Cardiac muscle cell (in vitro differentiated cells and primary cell): ENCODE measurements at regions not wholly inside any gene's neighbourhood (a gene's known extent, or its start where the extent isn't known, plus 50 kb on each side); places are given as distances from the start of the nearest gene placed in this dataset.
"Not testable (repeated sequence)": the region's sequence is repeated elsewhere in the genome, so short reads cannot be mapped to it uniquely, and the experiment has no call there.

Experiments used
- DNase-seq, 2 donors: peaks; one replicate each; pipeline versions ENCODE4 v3.0.0 to v3.0.0-alpha.2; 2010 to 2017; ENCODE audit warnings: low read depth in 1 of 2, low spot score in 1 of 2
- H3K27ac ChIP-seq: fragments of 200-600 bp; sonication (generic); 2 replicates; pipeline ENCODE4 v1.5.1; 2016
- H3K27me3 ChIP-seq: fragments of 200-600 bp; sonication (generic); 2 replicates; pipeline ENCODE4 v1.6.0; 2016; ENCODE audit warnings: control low read depth
- H3K36me3 ChIP-seq: fragments of 200-600 bp; sonication (generic); 2 replicates; pipeline ENCODE4 v1.5.1; 2016; ENCODE audit warnings: control low read depth
- H3K4me1 ChIP-seq: fragments of 200-600 bp; sonication (generic); 2 replicates; pipeline ENCODE4 v1.8.1; 2017; ENCODE audit warnings: low read depth, mild to moderate bottlenecking, mixed run types
- H3K4me3 ChIP-seq: fragments of 200-600 bp; sonication (generic); 2 replicates; pipeline ENCODE4 v1.5.1; 2016; ENCODE audit warnings: mild to moderate bottlenecking
- H3K9me3 ChIP-seq: fragments of 200-600 bp; sonication (generic); 2 replicates; pipeline ENCODE4 v1.5.1; 2017; ENCODE audit warnings: low read depth, mild to moderate bottlenecking, control low read depth
- TF ChIP-seq, protein P1 (sequence below): IDR thresholded peaks from 2 replicates; pipeline ENCODE4 v1.5.1; 2012; ENCODE audit warnings: low read depth, mild to moderate bottlenecking, low read length

DNA sequence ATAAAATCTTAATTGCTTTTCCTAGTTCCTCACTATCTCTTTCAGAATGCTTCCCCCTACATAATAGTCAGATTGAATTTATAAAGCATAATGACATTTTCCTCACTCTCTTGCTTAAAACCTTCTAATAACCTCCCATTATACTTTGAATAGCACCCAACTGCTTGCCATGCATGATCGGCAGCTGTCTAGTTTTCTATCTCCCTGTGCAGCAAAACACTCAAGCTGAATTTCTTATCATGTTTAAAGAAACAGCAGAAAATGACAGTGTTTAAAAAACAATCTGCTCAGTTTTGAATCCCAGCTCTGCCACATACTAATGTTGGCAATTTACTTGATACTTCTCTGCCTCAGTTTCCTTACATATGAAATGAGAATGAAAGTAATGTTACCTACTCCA lies 947.1 kb upstream of the HS3ST1 start:
- H3K27ac ChIP-seq = no peak overlapping the region
- TF ChIP-seq, protein P1, sequence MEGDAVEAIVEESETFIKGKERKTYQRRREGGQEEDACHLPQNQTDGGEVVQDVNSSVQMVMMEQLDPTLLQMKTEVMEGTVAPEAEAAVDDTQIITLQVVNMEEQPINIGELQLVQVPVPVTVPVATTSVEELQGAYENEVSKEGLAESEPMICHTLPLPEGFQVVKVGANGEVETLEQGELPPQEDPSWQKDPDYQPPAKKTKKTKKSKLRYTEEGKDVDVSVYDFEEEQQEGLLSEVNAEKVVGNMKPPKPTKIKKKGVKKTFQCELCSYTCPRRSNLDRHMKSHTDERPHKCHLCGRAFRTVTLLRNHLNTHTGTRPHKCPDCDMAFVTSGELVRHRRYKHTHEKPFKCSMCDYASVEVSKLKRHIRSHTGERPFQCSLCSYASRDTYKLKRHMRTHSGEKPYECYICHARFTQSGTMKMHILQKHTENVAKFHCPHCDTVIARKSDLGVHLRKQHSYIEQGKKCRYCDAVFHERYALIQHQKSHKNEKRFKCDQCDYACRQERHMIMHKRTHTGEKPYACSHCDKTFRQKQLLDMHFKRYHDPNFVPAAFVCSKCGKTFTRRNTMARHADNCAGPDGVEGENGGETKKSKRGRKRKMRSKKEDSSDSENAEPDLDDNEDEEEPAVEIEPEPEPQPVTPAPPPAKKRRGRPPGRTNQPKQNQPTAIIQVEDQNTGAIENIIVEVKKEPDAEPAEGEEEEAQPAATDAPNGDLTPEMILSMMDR = no peak

DNA sequence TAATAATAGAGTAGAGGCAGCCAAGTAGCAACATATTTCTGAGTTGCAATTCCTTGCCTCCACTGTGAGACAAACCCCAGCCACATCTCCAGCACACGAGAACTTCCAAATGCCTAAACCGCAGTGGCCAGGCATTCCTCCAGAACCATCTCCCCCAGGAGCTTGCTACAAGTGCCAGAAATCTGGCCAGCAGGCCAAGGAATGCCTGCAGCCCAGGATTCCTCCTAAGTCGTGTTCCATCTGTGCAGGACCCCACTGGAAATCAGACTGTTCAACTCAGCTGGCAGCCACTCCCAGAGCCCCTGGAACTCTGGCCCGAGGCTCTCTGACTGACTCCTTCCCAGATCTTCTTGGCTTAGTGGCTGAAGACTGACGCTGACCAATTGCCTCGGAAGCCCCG lies 937.2 kb upstream of the HS3ST1 start:
- not testable (repeated sequence) for H3K4me3 ChIP-seq, H3K27me3 ChIP-seq

More for the DNA sequence above, 947.1 kb upstream of the HS3ST1 start:
- H3K4me3 ChIP-seq = no peak overlapping the region
- H3K36me3 ChIP-seq = no peaks in the 10 kb centered on the region
- peaks cover 5% of the 10 kb centered on the region for H3K4me1 ChIP-seq
- DNase-seq = no peak
- H3K9me3 ChIP-seq = no peaks in the 10 kb centered on the region
- H3K27me3 ChIP-seq = no peaks in the 10 kb centered on the region

DNA sequence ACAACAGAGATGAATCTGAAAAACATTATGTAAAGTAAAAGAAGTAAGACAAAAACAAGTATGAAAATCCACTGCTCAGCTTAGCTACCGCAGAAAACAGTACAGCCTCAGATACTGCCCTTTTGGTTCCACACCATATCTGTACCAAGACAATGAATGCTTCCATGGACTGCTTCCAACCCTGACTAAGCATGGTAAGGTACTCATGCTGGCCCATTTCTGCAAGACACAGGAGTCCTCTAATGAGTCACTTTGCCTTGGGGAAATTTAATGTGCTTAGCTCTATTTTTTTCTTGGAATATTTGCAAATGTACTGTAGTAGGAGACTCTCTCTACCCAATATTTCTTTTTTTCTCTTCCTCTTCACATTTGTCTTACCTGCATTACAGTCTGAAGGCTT lies 931.7 kb upstream of the HS3ST1 start:
- Histone ChIP-seq H3K4me1 (no peaks in the 10 kb centered on the region), H3K36me3 (no peaks in the 10 kb centered on the region), H3K27me3 (no peaks in the 10 kb centered on the region), H3K4me3 (no peak overlapping the region), H3K27ac (no peak overlapping the region), H3K9me3 (no peaks in the 10 kb centered on the region)
- TF ChIP-seq, protein P1 = no peak
- peak in 1 of 2 donors; percentile 32 for DNase-seq

More for the DNA sequence above, 937.2 kb upstream of the HS3ST1 start:
- DNase-seq = peak in 1 of 2 donors; percentile 63
- not testable (repeated sequence) for H3K9me3 ChIP-seq, H3K4me1 ChIP-seq, H3K27ac ChIP-seq, H3K36me3 ChIP-seq

DNA sequence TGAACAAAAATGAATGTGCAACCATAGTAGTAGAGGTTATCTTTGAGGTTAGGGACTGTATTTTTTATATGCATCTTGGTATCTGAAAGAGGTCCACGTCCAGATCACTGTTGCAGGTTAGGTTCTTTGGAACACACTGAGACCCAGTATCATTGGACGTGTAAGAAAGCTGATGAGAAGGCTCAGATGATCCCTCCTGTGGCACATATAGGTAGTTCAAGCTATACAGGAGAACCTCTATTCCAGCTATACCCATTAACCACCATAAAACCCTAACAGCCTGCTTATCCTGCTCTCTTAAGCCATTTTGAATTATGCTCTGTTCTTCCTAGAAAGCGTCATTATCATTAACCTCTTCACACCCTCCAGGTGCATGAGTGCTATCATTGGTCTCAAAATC lies 930.7 kb upstream of the HS3ST1 start:
- H3K27ac ChIP-seq = no peak overlapping the region
- no peaks in the 10 kb centered on the region for H3K9me3 ChIP-seq
- no peaks in the 10 kb centered on the region for H3K4me1 ChIP-seq
- no peaks in the 10 kb centered on the region for H3K36me3 ChIP-seq
- peak in 1 of 2 donors; percentile 4 for DNase-seq
- no peaks in the 10 kb centered on the region for H3K27me3 ChIP-seq
- TF ChIP-seq, protein P1 = peak; percentile 7
- H3K4me3 ChIP-seq = no peak overlapping the region

DNA sequence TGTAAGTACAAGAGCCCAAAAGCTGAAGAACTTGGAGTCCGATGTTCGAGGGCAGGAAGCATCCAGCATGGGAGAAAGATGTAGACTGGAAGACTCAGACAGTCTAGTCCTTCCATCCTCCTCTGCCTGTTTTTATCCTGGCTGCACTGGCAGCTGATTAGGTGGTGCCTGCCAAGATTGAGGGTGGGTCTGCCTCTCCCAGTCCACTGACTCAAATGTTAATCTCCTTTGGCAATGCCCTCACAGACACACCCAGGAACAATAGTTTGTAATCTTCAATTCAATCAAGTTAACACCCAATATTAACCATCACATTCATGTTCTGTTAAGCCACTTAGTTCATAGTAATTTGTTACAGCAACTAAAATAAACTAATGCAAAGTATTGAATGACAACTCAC lies 904.4 kb upstream of the HS3ST1 start:
- H3K4me3 ChIP-seq, H3K27me3 ChIP-seq, H3K9me3 ChIP-seq, H3K36me3 ChIP-seq, H3K27ac ChIP-seq, H3K4me1 ChIP-seq, DNase-seq: not testable (repeated sequence)

DNA sequence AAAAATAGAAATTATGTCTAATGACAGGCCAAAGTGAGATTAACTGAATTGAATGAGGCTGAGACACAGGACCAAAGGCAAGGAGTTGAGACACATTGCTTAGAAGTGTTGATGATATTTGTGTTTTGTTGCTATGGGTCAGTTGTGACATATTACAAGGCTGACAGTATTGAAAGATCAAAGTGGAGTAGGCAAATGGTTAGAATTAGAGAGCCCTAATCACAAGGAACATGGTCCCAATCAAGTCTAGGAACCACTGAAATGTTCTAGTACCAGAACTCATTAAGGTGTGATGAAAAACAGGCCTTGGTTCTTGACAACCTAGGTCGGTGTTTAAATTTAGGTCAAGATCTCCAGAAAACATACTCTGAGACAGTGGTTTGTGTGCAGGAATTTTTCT lies 896.3 kb upstream of the HS3ST1 start:
- Histone ChIP-seq H3K27me3 (no peaks in the 10 kb centered on the region), H3K36me3 (no peaks in the 10 kb centered on the region), H3K9me3 (no peaks in the 10 kb centered on the region), H3K4me3 (no peak overlapping the region), H3K27ac (no peak overlapping the region), H3K4me1 (no peaks in the 10 kb centered on the region)
- TF ChIP-seq, protein P1 = no peak
- DNase-seq = no peak

DNA sequence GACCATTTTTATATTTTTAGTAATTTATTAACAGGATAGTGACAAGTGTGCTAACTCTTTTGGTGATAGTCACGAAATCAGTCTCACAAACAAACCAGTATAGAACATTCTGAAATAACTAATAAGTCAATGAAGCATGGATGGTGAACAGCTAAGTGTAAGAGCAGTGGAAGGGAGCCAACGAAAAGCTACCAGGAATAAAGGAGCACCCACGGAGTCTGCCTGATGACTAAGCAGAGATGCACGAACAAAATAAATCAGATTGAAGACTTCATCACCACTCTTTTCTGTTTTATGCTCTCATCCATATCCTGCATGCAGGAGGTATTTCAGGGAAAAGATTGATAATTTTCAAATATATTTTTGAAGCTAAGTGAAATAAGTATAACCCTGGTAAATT lies 891.1 kb upstream of the HS3ST1 start:
- Histone ChIP-seq H3K27ac (no peak overlapping the region), H3K4me1 (no peaks in the 10 kb centered on the region), H3K27me3 (no peaks in the 10 kb centered on the region), H3K4me3 (no peak overlapping the region), H3K36me3 (no peaks in the 10 kb centered on the region), H3K9me3 (no peaks in the 10 kb centered on the region)
- TF ChIP-seq, protein P1 = no peak
- DNase-seq = peak in 1 of 2 donors; percentile 54
